NCI-H82 (cell line): ENCODE measurements at regions not wholly inside any gene's neighbourhood (a gene's known extent, or its start where the extent isn't known, plus 50 kb on each side); places are given as distances from the start of the nearest gene placed in this dataset.
"Not testable (repeated sequence)": the region's sequence is repeated elsewhere in the genome, so short reads cannot be mapped to it uniquely, and the experiment has no call there.

Experiments used
- DNase-seq: peaks from one replicate; lab custom pipeline; 2025; lab: John Stamatoyannopoulos, UW

DNA sequence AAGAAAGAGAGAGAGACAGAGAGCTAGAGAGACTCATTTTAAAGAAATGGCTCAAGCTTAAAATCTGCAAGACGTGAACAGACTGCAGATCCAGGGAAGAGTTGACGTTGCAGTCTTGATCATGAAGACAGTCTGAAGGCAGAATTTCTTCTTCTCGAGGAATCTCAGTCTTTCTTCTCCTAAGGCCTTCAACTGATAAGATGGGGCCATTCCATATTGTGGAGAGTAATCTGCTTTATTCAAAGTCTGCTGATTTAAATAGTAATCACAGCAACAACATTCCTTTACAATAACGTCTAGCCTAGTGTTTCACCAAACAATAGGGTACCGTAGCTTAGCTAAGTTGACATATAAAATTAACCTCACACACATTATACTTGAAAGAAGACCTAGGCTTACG is 208.4 kb upstream of the ADAMTS3 start:
- DNase-seq = no peak

DNA sequence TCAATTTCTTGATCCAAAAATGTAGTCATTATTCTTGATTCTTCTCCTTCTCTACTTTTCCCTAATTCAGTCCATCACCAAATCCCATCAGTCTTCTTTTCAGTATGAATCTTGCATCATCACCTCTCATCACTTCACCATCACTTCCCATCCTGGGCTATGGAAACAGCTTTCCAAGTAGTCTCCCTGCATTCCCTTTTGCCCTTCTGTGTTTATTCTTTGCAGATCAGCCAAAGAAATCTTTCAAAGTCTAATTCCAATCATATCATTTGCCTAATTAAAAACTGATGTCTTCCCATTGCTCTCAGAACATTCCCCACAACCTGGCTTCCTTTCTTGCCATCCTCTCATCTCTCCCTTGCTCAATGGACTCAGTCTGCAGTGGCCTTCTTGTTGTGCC is 201.7 kb upstream of the ADAMTS3 start:
- no peak for DNase-seq

DNA sequence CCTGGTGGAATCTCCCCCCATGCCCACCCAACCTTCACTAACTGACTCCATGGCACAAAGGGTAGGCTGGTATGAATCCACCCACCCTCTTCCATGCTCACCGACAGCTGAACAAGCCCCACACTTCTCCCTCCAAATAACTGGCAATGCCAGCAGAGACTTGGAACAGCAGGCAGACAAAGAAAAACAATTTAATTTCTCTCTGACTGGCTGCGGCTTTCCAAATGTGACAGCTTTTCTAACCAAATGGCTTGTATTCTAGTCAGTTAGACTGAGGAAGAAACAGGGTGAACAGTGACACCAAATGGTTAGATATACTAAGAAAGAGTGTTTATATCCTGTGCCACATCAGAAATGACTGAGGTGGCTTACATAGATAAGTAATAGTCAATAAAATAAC is 199.3 kb upstream of the ADAMTS3 start:
- peak; percentile 3 for DNase-seq

DNA sequence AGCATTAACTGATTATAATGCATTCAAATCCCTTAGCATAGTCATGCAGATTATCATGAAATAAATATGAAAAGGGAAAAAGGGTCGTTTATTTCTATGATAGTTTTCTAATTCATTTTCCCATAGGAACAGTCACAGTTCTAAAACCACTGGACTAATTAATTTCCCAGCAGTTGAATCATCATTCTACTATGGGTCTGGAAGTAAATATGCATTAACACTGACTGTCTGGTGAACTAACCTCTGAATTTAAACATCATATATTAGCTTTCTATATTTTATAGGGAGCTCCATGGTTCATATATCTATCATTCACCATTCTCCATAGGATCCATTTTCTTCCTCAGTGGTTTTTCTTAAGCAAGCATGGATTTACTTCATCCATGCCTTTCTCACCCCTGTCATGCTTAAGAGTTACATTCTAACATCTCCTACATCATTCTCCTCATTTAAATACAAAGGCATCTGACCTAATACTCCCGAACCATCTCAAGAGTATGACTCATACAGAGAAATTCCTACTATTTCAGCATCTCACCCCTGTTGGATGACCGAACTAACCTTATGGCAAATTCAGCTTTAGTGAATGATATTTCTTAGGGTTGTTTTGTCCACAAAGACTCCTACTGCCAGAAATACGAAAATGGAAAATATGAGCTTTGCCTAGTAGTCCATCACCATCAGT is 198.7 kb upstream of the ADAMTS3 start:
- no peak for DNase-seq

DNA sequence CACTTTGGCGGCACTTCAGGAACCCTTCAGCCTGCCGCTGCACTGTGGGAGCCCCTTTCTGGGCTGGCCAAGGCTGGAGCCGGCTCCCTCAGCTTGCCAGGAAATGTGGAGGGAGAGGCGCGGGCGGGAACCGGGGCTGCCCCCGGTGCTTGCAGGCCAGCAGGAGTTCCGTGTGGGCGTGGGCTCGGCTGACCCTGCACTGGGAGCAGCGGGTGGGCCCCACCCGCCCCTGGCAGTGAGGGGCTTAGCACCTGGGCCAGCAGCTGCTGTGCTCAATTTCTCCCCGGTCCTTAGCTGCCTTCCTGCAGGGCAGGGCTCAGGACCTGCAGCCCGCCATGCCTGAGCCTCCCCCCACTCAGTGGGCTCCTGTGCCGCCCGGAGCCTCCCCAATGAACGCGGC is 196.8 kb upstream of the ADAMTS3 start:
- DNase-seq = not testable (repeated sequence)

- no peak for DNase-seq
Observed at GRCh38 chr4:72761368-72762038, 192.5 kb upstream of the ADAMTS3 start.

DNA sequence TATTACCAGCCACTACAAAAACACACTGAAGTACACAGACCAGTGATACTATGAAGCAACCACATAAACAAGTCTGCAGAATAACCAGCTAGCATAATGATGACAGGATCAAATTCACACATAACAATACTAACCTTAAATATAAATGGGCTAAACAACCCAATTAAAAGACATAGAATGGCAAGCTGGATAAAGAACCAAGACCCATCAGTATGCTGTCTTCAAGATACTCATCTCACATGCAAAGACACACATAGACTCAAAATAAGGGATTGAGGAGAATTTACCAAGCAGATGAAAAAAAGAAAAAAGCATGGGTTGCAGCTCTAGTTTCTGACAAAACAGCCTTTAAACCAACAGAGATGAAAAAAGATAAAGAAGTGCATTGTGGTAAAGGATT is 184.4 kb upstream of the ADAMTS3 start:
- not testable (repeated sequence) for DNase-seq

- no peak for DNase-seq
Observed at GRCh38 chr4:72744103-72744725, 175.2 kb upstream of the ADAMTS3 start.

- no peak for DNase-seq
Observed at GRCh38 chr4:72743078-72743477, 174.1 kb upstream of the ADAMTS3 start.

DNA sequence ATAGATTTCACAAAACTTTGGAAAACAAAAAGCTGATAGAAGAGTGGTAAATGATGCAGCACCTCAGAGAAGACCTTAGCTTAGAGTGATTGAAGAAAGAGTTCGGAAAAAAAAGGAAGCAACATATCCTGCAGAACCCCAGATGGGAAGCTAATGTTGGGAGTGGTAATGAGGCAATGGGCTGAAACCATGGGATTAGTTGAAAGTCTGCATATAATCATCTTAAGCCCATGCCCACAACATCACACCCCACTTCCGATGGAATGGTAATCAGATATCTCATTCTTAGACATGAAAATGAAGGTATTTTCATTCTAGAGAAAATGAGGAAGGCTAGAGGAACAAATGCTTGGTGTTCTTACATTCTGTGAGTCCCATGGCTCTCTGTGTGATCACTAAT is 146.3 kb upstream of the ADAMTS3 start:
- DNase-seq = peak; percentile 31

DNA sequence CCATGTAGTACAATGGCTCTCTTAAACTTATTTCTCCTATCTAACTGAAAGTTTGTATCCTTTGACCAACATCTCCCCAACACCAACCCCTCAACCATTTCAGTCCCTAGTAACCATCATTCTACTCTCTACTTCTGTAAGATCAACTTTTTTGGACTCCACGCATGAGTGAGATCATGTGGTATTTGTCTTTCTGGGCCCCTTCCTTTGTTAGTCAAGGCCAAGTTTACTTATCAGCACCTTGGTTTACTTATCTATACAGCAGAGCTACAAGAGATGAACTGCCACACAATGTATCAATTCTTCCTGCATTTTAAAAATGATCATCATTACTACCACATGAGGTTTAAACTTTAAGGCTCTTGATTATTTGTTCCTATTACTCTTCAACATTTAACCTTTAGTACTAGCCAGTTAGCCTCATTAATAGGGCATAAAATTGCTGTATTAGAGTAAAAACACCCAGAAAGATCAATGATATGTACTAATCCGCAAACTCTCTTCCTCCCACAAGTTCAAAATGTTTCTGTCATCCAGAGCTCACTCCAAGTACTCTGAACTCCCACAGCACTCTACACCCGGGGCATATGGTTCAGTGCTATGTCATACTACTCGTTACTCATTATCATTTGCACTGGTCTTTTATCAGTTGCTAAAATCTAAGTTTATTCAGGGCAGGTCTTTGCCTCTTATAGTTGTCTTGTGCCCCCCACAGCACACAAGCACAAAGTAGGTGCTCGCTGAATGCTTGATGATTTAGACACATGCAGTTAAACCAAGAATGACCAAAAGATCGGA is 145.7 kb upstream of the ADAMTS3 start:
- DNase-seq = no peak

- no peak for DNase-seq
Observed at GRCh38 chr4:72712997-72713396, 144.0 kb upstream of the ADAMTS3 start.

DNA sequence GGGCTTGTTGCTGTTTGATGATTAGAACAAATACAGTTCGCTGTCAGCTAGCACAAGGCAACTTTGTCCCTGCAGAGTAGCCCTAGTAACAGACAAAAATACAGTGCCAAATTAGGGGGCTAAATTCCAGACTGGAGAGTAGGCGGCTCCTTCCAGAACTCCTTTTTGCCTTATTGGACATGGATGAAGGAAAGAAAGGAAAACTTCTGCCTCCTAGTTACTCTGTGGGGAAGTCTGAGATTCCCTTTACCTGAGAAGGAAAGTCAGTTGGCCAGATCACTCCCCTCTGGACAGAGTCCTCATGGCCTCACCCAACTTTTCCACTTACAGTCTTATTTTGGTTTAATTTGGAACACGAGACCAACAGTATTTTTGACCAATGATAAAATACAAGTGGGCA is 140.5 kb upstream of the ADAMTS3 start:
- DNase-seq = no peak

- no peak for DNase-seq
Observed at GRCh38 chr4:72706684-72707083, 137.7 kb upstream of the ADAMTS3 start.

- DNase-seq = peak; percentile 15
Observed at GRCh38 chr4:72704925-72705640, 136.1 kb upstream of the ADAMTS3 start.

DNA sequence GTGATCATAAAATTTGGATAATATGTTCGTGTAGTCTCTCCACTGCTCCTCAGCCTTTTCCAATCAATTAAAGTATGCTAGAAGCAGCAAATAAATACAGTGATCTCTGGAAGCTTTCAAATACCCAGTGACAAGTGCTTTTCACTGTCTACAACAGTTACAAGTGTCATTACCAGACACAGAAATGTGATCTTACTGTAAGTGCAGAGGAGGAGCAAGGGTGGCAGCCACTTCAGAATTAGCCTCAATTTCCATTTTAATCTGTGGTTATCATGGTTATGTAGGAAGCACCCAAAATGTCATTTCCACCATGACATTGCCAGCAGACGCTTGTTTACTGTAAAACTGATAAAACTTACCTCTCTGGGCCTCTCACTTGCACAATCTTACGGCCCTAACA is 133.9 kb upstream of the ADAMTS3 start:
- no peak for DNase-seq

DNA sequence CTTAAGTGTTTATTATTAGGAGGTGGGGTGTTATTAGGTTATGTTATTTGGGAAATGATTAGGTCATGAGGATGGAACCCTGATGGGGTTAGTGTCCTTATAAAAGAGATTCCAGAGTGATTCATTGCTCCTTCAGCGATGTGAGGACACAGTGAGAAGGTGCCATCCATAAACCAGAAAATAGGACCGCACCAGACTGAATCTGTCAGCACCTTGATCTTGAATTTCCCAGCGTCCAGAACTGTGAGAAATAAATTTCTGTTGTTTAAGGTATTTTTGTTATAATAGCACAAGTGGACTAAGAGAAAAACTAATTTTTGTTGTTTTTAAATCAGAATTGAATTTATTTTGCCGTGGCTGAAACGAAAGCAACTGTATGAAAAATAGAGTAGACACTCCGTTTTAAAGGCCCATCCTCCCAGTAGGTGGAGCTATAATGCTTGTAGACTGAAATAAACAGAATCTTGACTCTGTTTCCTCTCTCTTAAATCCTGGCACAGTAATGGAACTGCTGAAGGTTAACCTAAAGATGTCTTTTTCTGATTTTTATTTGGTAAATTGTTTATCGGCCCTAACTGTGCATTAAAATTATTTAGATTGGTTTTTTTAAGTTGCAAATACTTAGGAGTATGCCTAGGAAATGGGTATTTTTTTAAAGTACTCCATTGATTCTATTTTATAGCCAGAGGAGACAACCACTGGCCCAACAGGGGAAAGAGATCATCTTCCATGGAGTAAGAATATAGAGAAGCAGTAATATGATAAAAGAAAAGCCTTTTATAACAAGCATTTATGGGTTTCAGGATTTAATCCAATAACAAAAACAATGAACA is 133.2 kb upstream of the ADAMTS3 start:
- DNase-seq = peak; percentile 70

- peak; percentile 81 for DNase-seq
Observed at GRCh38 chr4:72690771-72691170, 121.8 kb upstream of the ADAMTS3 start.

GRCh38 chr4:72689923-72690322 is 120.9 kb upstream of the ADAMTS3 start:
- DNase-seq = no peak

- DNase-seq = not testable (repeated sequence)
Observed at GRCh38 chr4:72686390-72686789, 117.4 kb upstream of the ADAMTS3 start.

GRCh38 chr4:72679666-72680065 is 110.6 kb upstream of the ADAMTS3 start:
- no peak for DNase-seq
